ENCODE measurements at regions not wholly inside any gene's neighbourhood (a gene's known extent, or its start where the extent isn't known, plus 50 kb on each side); places are given as distances from the start of the nearest gene placed in this dataset.
A peak's percentile ranks its signal among the peaks of the same experiment; 100 is the strongest.
"Not testable (repeated sequence)": the region's sequence is repeated elsewhere in the genome, so short reads cannot be mapped to it uniquely, and the experiment has no call there.

GRCh38 chr15:22665059-22665702, 121.3 kb upstream of the NIPA1 start (continued):
- TF ChIP-seq ZNF574 (CRISPR knock-in tag; IDR thresholded peaks at IDR 0.05) (0 out of 2 replicates have a peak, but pooled peaks have one; percentile 47), PAXIP1 (CRISPR knock-in tag; conservative IDR thresholded peaks at IDR 0.05) (peak; percentile 72), PPARG (CRISPR knock-in tag; conservative IDR thresholded peaks at IDR 0.05) (peak; percentile 90), RXRB (CRISPR knock-in tag; IDR thresholded peaks at IDR 0.05; ENCODE audit: borderline replicate concordance) (peak; percentile 80), ZNF142 (CRISPR knock-in tag; IDR thresholded peaks at IDR 0.05) (0 out of 2 replicates have a peak, but pooled peaks have one; percentile 40), SAP130 (CRISPR knock-in tag; IDR thresholded peaks at IDR 0.05; ENCODE audit: low read depth) (peak; percentile 71), DMAP1 (CRISPR knock-in tag; IDR thresholded peaks at IDR 0.05) (peak; percentile 61; the same call in 1 of the 2 replicates), PHF8 (CRISPR knock-in tag; IDR thresholded peaks at IDR 0.05) (peak; percentile 78), YEATS4 (CRISPR knock-in tag; IDR thresholded peaks at IDR 0.05; ENCODE audit: borderline replicate concordance) (peak; percentile 42; the same call in 1 of the 2 replicates)

GRCh38 chr15:22665711-22666110, 120.7 kb upstream of the NIPA1 start:
- H3K36me3 ChIP-seq (replicated peaks in 1 of 2; ENCODE audit: control insufficient read depth in 1 of 2, insufficient read depth in 2 of 2, low read length in 2 of 2); in situ Hi-C loops (cut with HindIII; ENCODE audit: extremely low pct_ligation_motif_present, low pct_unique_long_range_greater_than_20kb); H4K20me1 ChIP-seq (ENCODE audit: insufficient read depth, low read length); FAIRE-seq; CTCF ChIA-PET (ENCODE audit: low intra/inter-chr PET ratio, low total read pairs); H3K27me3 ChIP-seq (ENCODE audit: control insufficient read depth in 1 of 2, insufficient read depth in 2 of 2, low read length in 2 of 2); H3K79me2 ChIP-seq (ENCODE audit: insufficient read depth, low read length); H3K9me3 ChIP-seq (ENCODE audit: low read length); DNase-seq (ENCODE audit: low spot score); H3K4me1 ChIP-seq (ENCODE audit: insufficient read depth, low read length); intact Hi-C loops (cut with micrococcal nuclease; ENCODE audit: unreplicated experiment); ATAC-seq; POLR2A ChIA-PET: not testable (repeated sequence)
- peak overlapping the region; percentile 72 for H2AFZ ChIP-seq (ENCODE audit: low read length)
- peak overlapping the region; percentile 76 for H3K9ac ChIP-seq (ENCODE audit: insufficient read depth, low read depth, low read length)
- H3K4me2 ChIP-seq (ENCODE audit: low read depth, low read length), result peak overlapping the region; percentile 72
- 6% methylated on average over 2 of the region's 2 CpGs for WGBS (ENCODE audit: low lambda C conversion rate)
- BruUV-seq (replicated peaks), result TSS peak; percentile 86
- peak overlapping the region; percentile 45 to 70 (median 69); a peak in 5 of 6 replicates for H3K4me3 ChIP-seq (replicated peaks in 1 of 3; ENCODE audit: insufficient read depth in 1 of 3, low read depth in 2 of 3, low read length in 3 of 3)
- H3K27ac ChIP-seq (ENCODE audit: extremely low read length, insufficient read depth, low read length), result peak overlapping the region; percentile 90
